PC-9 (cell line): ENCODE measurements at regions not wholly inside any gene's neighbourhood (a gene's known extent, or its start where the extent isn't known, plus 50 kb on each side); places are given as distances from the start of the nearest gene placed in this dataset.
"Not testable (repeated sequence)": the region's sequence is repeated elsewhere in the genome, so short reads cannot be mapped to it uniquely, and the experiment has no call there.

Source experiments
- BruUV-seq: library from RNA; stranded (reverse); fragments of 400-500 nt; replicated peaks from 2 replicates; lab custom pipeline; 2021; lab: Mats Ljungman, UMichigan
- CTCF ChIA-PET: fragments of 300-600 bp; sonication (Branson Sonifier 250); formaldehyde crosslinking; loops from one replicate; lab custom pipeline; 2022; ENCODE audit warnings: antibody characterized with exemption; lab: Charles Lee
- POLR2A ChIA-PET: fragments of 300-600 bp; sonication (Branson Sonifier 250); formaldehyde crosslinking; loops from one replicate; lab custom pipeline; 2022; ENCODE audit warnings: antibody characterized with exemption; ENCODE audit not compliant: unreplicated experiment; lab: Charles Lee
- DNase-seq, 2 experiments: peaks; one replicate each; pipeline versions ENCODE4 v3.0.0 to v3.0.0-alpha.2; 2015 to 2022; ENCODE audit warnings: mixed read lengths in 1 of 2
- H2AFZ ChIP-seq: fragments of 200-600 bp; sonication (generic); 2 replicates; pipeline ENCODE4 v1.8.1; 2017; ENCODE audit warnings: antibody characterized with exemption
- H3F3A ChIP-seq: fragments of 200-600 bp; sonication (generic); 2 replicates; pipeline ENCODE4 v1.8.1; 2017; ENCODE audit warnings: antibody characterized with exemption, mild to moderate bottlenecking, low read depth; ENCODE audit not compliant: insufficient read depth
- H3K27ac ChIP-seq: fragments of 200-600 bp; sonication (generic); 2 replicates; pipeline ENCODE4 v1.6.1; 2016; ENCODE audit warnings: mixed run types
- H3K27me3 ChIP-seq: fragments of 200-600 bp; sonication (generic); 2 replicates; pipeline ENCODE4 v1.6.1; 2016; ENCODE audit warnings: low read depth, mixed run types; ENCODE audit not compliant: insufficient read depth
- H3K36me3 ChIP-seq: fragments of 200-600 bp; sonication (generic); 2 replicates; pipeline ENCODE4 v1.6.1; 2016; ENCODE audit warnings: low read depth, mixed run types
- H3K4me1 ChIP-seq: fragments of 200-600 bp; sonication (generic); replicated peaks from 2 replicates; pipeline ENCODE4 v1.6.1; 2016; ENCODE audit warnings: mixed run types; ENCODE audit not compliant: insufficient read depth
- H3K4me2 ChIP-seq: fragments of 200-600 bp; sonication (generic); 2 replicates; pipeline ENCODE4 v1.6.1; 2017; ENCODE audit warnings: mixed run types
- H3K4me3 ChIP-seq: fragments of 200-600 bp; sonication (generic); 2 replicates; pipeline ENCODE4 v1.6.1; 2016; ENCODE audit warnings: mixed run types
- H3K79me2 ChIP-seq: fragments of 200-600 bp; sonication (generic); 2 replicates; pipeline ENCODE4 v1.6.1; 2017; ENCODE audit warnings: low read depth, mixed run types
- H3K9me2 ChIP-seq: fragments of 200-600 bp; sonication (generic); 2 replicates; pipeline ENCODE4 v1.8.1; 2017; ENCODE audit warnings: mild to moderate bottlenecking; ENCODE audit not compliant: insufficient read depth
- H3K9me3 ChIP-seq: fragments of 200-600 bp; sonication (generic); 2 replicates; pipeline ENCODE4 v1.8.1; 2016; ENCODE audit warnings: low read depth; ENCODE audit not compliant: insufficient read depth
- H4K20me1 ChIP-seq: fragments of 200-600 bp; sonication (generic); 2 replicates; pipeline ENCODE4 v1.8.1; 2017; ENCODE audit not compliant: insufficient read depth
- EZH2 ChIP-seq: fragments of 200-600 bp; sonication (generic); IDR thresholded peaks from 2 replicates; pipeline ENCODE4 v1.8.0; 2017; ENCODE audit warnings: antibody characterized with exemption, low read depth
- intact Hi-C: fragments of 100-400 bp; cut with micrococcal nuclease; formaldehyde crosslinking; loops from one replicate; pipeline ENCODE4 v1.10.0; 2022; ENCODE audit not compliant: unreplicated experiment
- TF ChIP-seq, protein P1 (sequence below): fragments of 200-600 bp; sonication (generic); conservative IDR thresholded peaks from 2 replicates; pipeline ENCODE4 v1.6.1; 2017; ENCODE audit warnings: mixed run types, antibody characterized with exemption, mild to moderate bottlenecking, moderate library complexity

DNA sequence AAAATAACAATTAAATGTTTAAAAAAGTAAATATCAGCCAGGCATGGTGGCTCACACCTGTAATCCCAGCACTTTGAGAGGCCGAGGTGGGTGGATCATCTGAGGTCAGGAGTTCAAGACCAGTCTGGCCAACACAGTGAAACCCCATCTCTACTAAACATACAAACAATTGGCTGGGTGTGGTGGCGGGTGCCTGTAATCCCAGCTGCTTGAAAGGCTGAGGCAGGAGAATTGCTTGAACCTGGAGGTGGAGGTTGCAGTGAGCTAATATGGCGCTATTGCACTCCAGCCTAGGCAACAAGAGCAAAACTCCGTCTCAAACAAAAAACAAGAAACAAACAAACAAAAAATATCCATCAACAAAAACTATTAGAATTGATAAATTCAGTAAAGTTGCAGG is 77.5 kb downstream of the SNX5 start:
- H3K27me3 ChIP-seq, POLR2A ChIA-PET, H4K20me1 ChIP-seq, H3K4me2 ChIP-seq, H2AFZ ChIP-seq, H3K79me2 ChIP-seq, H3K9me2 ChIP-seq, H3K4me1 ChIP-seq, H3K4me3 ChIP-seq, H3K27ac ChIP-seq, H3F3A ChIP-seq, BruUV-seq, H3K36me3 ChIP-seq, CTCF ChIA-PET, intact Hi-C loops, H3K9me3 ChIP-seq, DNase-seq: not testable (repeated sequence)

DNA sequence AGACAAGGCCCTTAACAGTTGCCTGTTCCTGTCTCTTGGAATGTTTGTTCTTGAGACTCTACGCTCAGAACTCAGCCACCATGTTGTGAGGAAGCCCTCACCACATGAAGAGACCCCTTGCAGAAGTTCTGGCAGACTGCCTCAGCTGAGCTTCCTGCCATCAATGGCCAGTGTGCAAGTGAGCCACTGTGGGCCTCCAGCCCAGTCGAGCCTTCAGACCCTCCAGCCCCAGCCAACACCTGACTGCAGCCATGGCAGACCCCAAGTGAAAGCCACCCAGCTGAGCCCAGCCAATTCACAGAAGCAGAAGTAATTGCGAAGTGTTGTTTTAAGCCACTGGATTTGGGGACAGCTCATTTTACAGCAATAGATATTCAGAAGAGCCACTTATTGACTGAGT is 78.3 kb downstream of the SNX5 start:
- BruUV-seq: no TSS peak
- CTCF ChIA-PET: no interaction called here
- Histone ChIP-seq H3K27ac (no peak overlapping the region), H3K4me1 (no peaks in the 10 kb centered on the region), H2AFZ (no peak overlapping the region), H3K9me2 (no peaks in the 10 kb centered on the region), H4K20me1 (no peaks in the 10 kb centered on the region), H3K36me3 (no peaks in the 10 kb centered on the region), H3K79me2 (no peaks in the 10 kb centered on the region), H3K27me3 (no peaks in the 10 kb centered on the region), H3K4me2 (no peak overlapping the region), H3F3A (no peaks in the 10 kb centered on the region), H3K4me3 (no peak overlapping the region), H3K9me3 (peaks cover 7% of the 10 kb centered on the region; the same call in 1 of the 2 replicates)
- TF ChIP-seq EZH2: no peak
- TF ChIP-seq, protein P1, sequence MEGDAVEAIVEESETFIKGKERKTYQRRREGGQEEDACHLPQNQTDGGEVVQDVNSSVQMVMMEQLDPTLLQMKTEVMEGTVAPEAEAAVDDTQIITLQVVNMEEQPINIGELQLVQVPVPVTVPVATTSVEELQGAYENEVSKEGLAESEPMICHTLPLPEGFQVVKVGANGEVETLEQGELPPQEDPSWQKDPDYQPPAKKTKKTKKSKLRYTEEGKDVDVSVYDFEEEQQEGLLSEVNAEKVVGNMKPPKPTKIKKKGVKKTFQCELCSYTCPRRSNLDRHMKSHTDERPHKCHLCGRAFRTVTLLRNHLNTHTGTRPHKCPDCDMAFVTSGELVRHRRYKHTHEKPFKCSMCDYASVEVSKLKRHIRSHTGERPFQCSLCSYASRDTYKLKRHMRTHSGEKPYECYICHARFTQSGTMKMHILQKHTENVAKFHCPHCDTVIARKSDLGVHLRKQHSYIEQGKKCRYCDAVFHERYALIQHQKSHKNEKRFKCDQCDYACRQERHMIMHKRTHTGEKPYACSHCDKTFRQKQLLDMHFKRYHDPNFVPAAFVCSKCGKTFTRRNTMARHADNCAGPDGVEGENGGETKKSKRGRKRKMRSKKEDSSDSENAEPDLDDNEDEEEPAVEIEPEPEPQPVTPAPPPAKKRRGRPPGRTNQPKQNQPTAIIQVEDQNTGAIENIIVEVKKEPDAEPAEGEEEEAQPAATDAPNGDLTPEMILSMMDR: no peak
- POLR2A ChIA-PET: no interaction called here
- intact Hi-C loops: no loop called here
- no peak for DNase-seq

DNA sequence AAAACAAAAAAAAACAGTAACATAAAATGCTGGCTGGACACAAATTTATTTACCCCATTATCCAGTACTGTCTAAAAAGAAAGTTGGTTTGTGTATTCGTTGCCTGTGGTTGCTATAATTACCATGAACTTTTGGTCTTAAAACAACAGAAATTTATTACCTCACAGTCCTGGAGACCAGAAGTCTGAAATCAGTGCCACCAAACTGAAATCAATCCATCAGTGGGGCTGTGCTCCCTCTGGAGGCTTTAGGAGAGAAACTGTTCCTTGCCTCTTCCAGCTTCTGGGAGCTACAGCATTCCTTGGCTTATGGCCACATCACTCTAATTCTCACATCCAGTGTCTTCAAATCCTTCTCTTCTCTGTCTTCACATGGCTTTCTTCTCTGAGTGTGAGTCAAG is 79.4 kb downstream of the SNX5 start:
- no peaks in the 10 kb centered on the region for H3K36me3 ChIP-seq
- POLR2A ChIA-PET: no interaction called here
- no peak overlapping the region for H3K4me2 ChIP-seq
- H2AFZ ChIP-seq: no peak overlapping the region
- CTCF ChIA-PET: no interaction called here
- H3K79me2 ChIP-seq: no peaks in the 10 kb centered on the region
- H3K9me2 ChIP-seq: no peaks in the 10 kb centered on the region
- no peak for DNase-seq
- no TSS peak for BruUV-seq
- intact Hi-C loops: loop anchor here (2.0 to 5.0 kb wide), 2 partner anchors 37 to 206 kb away; partner anchors contain the start of gene RRBP1
- H3K9me3 ChIP-seq: peaks cover 7% of the 10 kb centered on the region; the same call in 1 of the 2 replicates
- TF ChIP-seq, protein P1: no peak
- no peak for TF ChIP-seq EZH2
- H3F3A ChIP-seq: no peaks in the 10 kb centered on the region
- no peak overlapping the region for H3K4me3 ChIP-seq
- H3K27ac ChIP-seq: no peak overlapping the region
- H3K27me3 ChIP-seq: no peaks in the 10 kb centered on the region
- H4K20me1 ChIP-seq: no peaks in the 10 kb centered on the region
- no peaks in the 10 kb centered on the region for H3K4me1 ChIP-seq

DNA sequence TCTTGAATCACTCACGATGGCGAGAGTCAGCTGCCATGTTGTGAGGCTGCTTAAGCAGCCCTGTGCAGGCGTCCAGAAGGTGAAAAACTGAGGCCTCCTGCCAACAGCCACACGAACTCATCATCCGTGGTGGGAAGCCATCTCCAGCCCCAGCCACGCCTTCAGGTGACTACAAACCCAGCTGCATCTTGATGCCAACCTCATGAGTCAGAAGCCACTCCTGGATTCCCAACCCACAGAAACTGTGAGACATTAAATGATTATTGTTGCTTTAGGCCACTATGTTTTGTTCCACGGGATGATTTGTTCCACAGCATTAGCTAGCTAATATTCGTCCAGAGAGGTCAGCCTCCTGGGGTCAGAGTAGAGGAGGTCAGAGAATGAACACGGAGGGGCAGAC is 80.5 kb downstream of the SNX5 start:
- TF ChIP-seq EZH2: no peak
- TF ChIP-seq, protein P1: no peak

More for the DNA sequence above, 80.5 kb downstream of the SNX5 start:
- H3K4me2 ChIP-seq: no peak overlapping the region
- no peaks in the 10 kb centered on the region for H4K20me1 ChIP-seq
- no peaks in the 10 kb centered on the region for H3K36me3 ChIP-seq
- H3K27me3 ChIP-seq: no peaks in the 10 kb centered on the region
- H3K27ac ChIP-seq: no peak overlapping the region
- no peak overlapping the region for H2AFZ ChIP-seq
- no peaks in the 10 kb centered on the region for H3K79me2 ChIP-seq
- BruUV-seq: no TSS peak
- H3K9me3 ChIP-seq: peaks cover 7% of the 10 kb centered on the region; the same call in 1 of the 2 replicates
- H3F3A ChIP-seq: no peaks in the 10 kb centered on the region
- CTCF ChIA-PET: no interaction called here
- no peak overlapping the region for H3K4me3 ChIP-seq
- POLR2A ChIA-PET: interaction anchor here (0.7 kb wide), 1 partner anchor 55 kb away, joined by 3 read pairs; no protein-coding TSS in a partner anchor
- no peaks in the 10 kb centered on the region for H3K9me2 ChIP-seq
- H3K4me1 ChIP-seq: no peaks in the 10 kb centered on the region
- intact Hi-C loops: loop anchor here (2.0 to 5.0 kb wide), 2 partner anchors 36 to 205 kb away; partner anchors contain the start of gene RRBP1
- DNase-seq: peak; percentile 63 to 71
